ENCODE measurements at regions not wholly inside any gene's neighbourhood (a gene's known extent, or its start where the extent isn't known, plus 50 kb on each side); places are given as distances from the start of the nearest gene placed in this dataset.
"Not testable (repeated sequence)": the region's sequence is repeated elsewhere in the genome, so short reads cannot be mapped to it uniquely, and the experiment has no call there.

GRCh38 chr6:47180633-47181032 lies 129.1 kb downstream of the TNFRSF21 start:
- Mint-ChIP-seq H3K36me3 (no peaks in the 10 kb centered on the region), H3K27me3 (no peaks in the 10 kb centered on the region), H3K27ac (no peak overlapping the region), H3K4me1 (ENCODE audit: low read depth) (no peaks in the 10 kb centered on the region), H3K9me3 (no peaks in the 10 kb centered on the region), H3K4me3 (no peak overlapping the region)
- no peak for DNase-seq
- intact Hi-C loops (cut with micrococcal nuclease): no loop called here
- ChIA-PET CTCF (no interaction called here), POLR2A (no interaction called here)

DNA sequence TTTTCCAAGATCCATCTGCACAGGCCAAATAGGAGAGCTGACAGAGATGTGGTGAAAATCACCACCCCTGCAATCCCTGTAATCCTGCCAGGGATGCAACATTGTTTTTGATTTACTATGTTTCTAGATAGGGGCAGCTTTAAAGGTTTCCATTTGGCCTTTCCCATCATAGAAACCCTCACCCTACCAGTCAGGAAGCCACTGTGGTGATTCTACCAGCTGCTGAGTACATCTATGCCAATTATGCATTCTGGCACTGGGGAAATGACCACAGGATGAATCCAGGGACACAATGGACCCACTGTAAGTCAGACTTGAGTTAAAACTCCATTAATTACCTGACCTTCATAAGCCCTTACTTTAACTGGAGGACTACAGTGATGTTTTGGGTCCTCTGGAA lies 130.4 kb downstream of the TNFRSF21 start:
- CTCF ChIA-PET: no interaction called here
- no peak overlapping the region for H3K27ac Mint-ChIP-seq
- POLR2A ChIA-PET: no interaction called here
- no peaks in the 10 kb centered on the region for H3K9me3 Mint-ChIP-seq
- H3K4me3 Mint-ChIP-seq: no peak overlapping the region
- no peak for DNase-seq
- H3K36me3 Mint-ChIP-seq: no peaks in the 10 kb centered on the region
- intact Hi-C loops (cut with micrococcal nuclease): no loop called here
- H3K27me3 Mint-ChIP-seq: no peaks in the 10 kb centered on the region
- H3K4me1 Mint-ChIP-seq (ENCODE audit: low read depth): no peaks in the 10 kb centered on the region

DNA sequence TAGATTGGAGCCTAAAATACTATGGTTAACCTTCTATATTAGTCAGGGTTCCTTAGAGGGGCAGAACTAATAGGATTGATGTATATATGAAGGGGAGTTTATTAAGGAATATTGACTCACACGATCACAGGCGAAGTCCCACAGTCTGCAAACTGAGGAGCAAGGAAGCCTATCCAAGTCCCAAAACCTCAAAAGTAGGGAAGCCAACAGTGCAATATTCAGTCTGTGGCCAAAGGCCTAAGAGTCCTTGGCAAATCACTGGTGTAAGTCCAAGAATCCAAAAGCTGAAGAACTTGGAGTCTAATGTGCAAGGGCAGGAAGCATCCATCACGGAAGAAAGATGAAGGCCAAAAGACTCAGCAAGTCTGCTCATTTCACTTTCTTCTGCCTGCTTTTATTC lies 133.5 kb upstream of the ADGRF1 start:
- ChIA-PET CTCF (no interaction called here), POLR2A (no interaction called here)
- Mint-ChIP-seq H3K4me1 (ENCODE audit: low read depth) (no peaks in the 10 kb centered on the region), H3K9me3 (no peaks in the 10 kb centered on the region), H3K27ac (no peak overlapping the region), H3K4me3 (no peak overlapping the region), H3K36me3 (no peaks in the 10 kb centered on the region), H3K27me3 (no peaks in the 10 kb centered on the region)
- intact Hi-C loops (cut with micrococcal nuclease): no loop called here
- DNase-seq: no peak

DNA sequence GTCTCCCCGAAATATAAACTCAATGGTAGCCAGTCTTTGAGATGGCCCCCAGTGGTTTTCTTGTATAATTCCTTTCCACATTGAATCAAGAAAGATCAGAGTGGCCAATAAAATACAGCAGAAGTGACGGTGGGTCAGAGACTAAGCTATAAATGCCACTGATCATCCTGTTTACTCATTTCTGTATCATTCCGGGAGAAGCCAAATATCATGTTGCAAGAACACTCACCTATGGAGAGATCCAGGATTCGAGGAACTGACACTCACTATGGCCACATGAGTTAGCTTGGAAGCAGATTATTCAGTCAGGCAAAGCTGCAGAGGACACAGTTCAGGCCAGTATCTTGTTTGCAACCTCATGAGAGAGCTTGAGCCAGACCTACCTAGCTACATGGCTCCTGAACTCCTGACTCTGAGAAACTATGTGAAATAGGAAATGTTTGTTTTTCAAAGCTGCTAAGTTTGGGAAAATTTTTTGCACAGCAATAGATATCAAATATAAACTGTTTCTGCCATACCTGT lies 132.4 kb upstream of the ADGRF1 start:
- DNase-seq: no peak
- Mint-ChIP-seq H3K36me3 (no peaks in the 10 kb centered on the region), H3K27ac (no peak overlapping the region), H3K9me3 (no peaks in the 10 kb centered on the region), H3K27me3 (no peaks in the 10 kb centered on the region), H3K4me1 (ENCODE audit: low read depth) (no peaks in the 10 kb centered on the region), H3K4me3 (no peak overlapping the region)
- intact Hi-C loops (cut with micrococcal nuclease): no loop called here
- CTCF ChIA-PET: no interaction called here
- POLR2A ChIA-PET: no interaction called here

- H3K27ac Mint-ChIP-seq; H3K27me3 Mint-ChIP-seq; POLR2A ChIA-PET; DNase-seq; intact Hi-C loops (cut with micrococcal nuclease); H3K9me3 Mint-ChIP-seq; H3K4me1 Mint-ChIP-seq (ENCODE audit: low read depth); H3K36me3 Mint-ChIP-seq; CTCF ChIA-PET; H3K4me3 Mint-ChIP-seq: not testable (repeated sequence)
Observed at GRCh38 chr6:47174063-47174462, 131.9 kb upstream of the ADGRF1 start.

DNA sequence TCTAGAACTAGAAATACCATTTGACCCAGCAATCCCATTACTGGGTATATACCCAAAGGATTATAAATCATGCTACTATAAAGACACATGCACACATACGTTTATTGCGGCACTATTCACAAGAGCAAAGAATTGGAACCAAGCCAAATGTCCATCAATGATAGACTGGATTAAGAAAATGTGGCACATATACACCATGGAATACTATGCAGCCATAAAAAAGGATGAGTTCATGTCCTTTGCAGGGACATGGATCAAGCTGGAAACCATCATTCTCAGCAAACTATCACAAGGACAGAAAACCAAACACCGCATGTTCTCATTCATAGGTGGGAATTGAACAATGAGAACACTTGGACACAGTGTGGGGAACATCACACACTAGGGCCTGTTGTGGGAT lies 131.0 kb upstream of the ADGRF1 start:
- H3K27ac Mint-ChIP-seq; H3K36me3 Mint-ChIP-seq; POLR2A ChIA-PET; H3K27me3 Mint-ChIP-seq; DNase-seq; H3K9me3 Mint-ChIP-seq; H3K4me1 Mint-ChIP-seq (ENCODE audit: low read depth); H3K4me3 Mint-ChIP-seq; CTCF ChIA-PET; intact Hi-C loops (cut with micrococcal nuclease): not testable (repeated sequence)

GRCh38 chr6:47170617-47170947 lies 128.4 kb upstream of the ADGRF1 start:
- no peaks in the 10 kb centered on the region for H3K9me3 Mint-ChIP-seq
- no peaks in the 10 kb centered on the region for H3K27me3 Mint-ChIP-seq
- ChIA-PET CTCF (no interaction called here), POLR2A (no interaction called here)
- H3K4me3 Mint-ChIP-seq: no peak overlapping the region
- H3K27ac Mint-ChIP-seq: no peak overlapping the region
- intact Hi-C loops (cut with micrococcal nuclease): no loop called here
- no peaks in the 10 kb centered on the region for H3K4me1 Mint-ChIP-seq (ENCODE audit: low read depth)
- DNase-seq: no peak
- H3K36me3 Mint-ChIP-seq: no peaks in the 10 kb centered on the region

GRCh38 chr6:47169785-47170616 lies 127.9 kb upstream of the ADGRF1 start:
- no peaks in the 10 kb centered on the region for H3K27me3 Mint-ChIP-seq
- H3K9me3 Mint-ChIP-seq: no peaks in the 10 kb centered on the region
- CTCF ChIA-PET: no interaction called here
- intact Hi-C loops (cut with micrococcal nuclease): no loop called here
- H3K4me3 Mint-ChIP-seq: no peak overlapping the region
- no peaks in the 10 kb centered on the region for H3K36me3 Mint-ChIP-seq
- no peak overlapping the region for H3K27ac Mint-ChIP-seq
- no peak for DNase-seq
- H3K4me1 Mint-ChIP-seq (ENCODE audit: low read depth): no peaks in the 10 kb centered on the region
- POLR2A ChIA-PET: no interaction called here

DNA sequence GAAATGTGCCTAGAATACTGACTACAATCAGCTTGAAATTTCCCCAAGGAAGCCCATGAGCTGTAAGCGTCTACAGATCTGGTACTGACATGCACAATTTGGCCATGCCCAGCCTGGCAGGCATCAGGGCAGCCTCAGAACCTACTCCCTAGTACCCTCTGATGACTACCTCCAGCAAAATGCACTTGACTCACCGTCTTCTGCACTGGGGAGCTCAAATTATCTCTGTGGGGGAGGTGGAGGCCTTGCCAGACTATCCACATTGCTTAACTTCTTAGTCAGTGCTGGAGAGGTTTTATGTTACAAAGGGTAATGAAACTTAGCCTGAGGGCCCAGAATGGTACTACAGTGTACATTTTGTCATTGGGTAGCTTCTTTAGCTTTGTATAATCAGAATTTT lies 126.0 kb upstream of the ADGRF1 start:
- ChIA-PET CTCF (no interaction called here), POLR2A (no interaction called here)
- Mint-ChIP-seq H3K9me3 (no peaks in the 10 kb centered on the region), H3K4me1 (ENCODE audit: low read depth) (no peaks in the 10 kb centered on the region), H3K27me3 (no peaks in the 10 kb centered on the region), H3K27ac (no peak overlapping the region), H3K4me3 (no peak overlapping the region), H3K36me3 (no peaks in the 10 kb centered on the region)
- DNase-seq: no peak
- intact Hi-C loops (cut with micrococcal nuclease): no loop called here

DNA sequence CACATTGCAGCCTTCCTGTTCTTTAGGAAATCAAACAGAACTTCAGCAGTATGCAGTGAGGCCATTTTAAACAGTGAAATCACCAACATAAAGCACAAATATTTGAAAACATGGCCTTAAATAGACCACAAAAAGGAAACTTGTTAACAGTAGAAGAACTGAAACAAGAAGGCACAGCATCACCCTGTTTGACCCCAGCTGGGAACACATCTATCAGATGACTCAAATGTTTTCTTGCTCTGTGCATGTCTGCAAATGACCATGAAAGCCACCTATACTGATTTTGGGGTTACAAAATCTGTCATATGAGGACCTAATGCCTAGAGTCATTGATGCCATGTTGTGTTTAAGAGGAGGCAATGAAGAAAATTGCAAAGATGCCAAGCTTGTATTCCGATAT lies 123.8 kb upstream of the ADGRF1 start:
- intact Hi-C loops (cut with micrococcal nuclease): no loop called here
- H3K27me3 Mint-ChIP-seq: no peaks in the 10 kb centered on the region
- H3K27ac Mint-ChIP-seq: no peak overlapping the region
- ChIA-PET POLR2A (no interaction called here), CTCF (no interaction called here)
- H3K9me3 Mint-ChIP-seq: no peaks in the 10 kb centered on the region
- H3K4me1 Mint-ChIP-seq (ENCODE audit: low read depth): no peaks in the 10 kb centered on the region
- no peak overlapping the region for H3K4me3 Mint-ChIP-seq
- no peaks in the 10 kb centered on the region for H3K36me3 Mint-ChIP-seq
- no peak for DNase-seq

DNA sequence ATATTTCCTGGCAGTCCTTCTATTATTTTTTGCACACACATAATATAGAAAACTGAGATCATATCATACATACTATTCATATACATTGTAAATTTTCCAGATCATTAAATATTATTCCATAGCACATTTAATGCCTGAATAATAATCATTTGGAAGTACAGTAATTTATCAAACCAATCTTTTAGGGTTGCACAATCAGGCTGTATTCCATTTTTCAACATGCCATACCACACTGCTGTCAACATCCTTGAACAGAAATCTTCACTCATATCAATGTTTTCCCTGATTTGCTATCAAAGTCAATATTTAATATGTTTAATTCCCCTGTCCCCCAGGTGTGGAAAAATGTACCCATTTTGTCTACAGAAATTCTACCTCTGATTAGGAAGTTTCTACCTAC lies 122.7 kb upstream of the ADGRF1 start:
- Mint-ChIP-seq H3K27ac (no peak overlapping the region), H3K4me3 (no peak overlapping the region), H3K27me3 (no peaks in the 10 kb centered on the region), H3K4me1 (ENCODE audit: low read depth) (no peaks in the 10 kb centered on the region), H3K9me3 (no peaks in the 10 kb centered on the region), H3K36me3 (no peaks in the 10 kb centered on the region)
- no peak for DNase-seq
- CTCF ChIA-PET: no interaction called here
- POLR2A ChIA-PET: no interaction called here
- intact Hi-C loops (cut with micrococcal nuclease): no loop called here

GRCh38 chr6:47163536-47163935 lies 121.4 kb upstream of the ADGRF1 start:
- intact Hi-C loops (cut with micrococcal nuclease): no loop called here
- H3K9me3 Mint-ChIP-seq: no peaks in the 10 kb centered on the region
- ChIA-PET POLR2A (no interaction called here), CTCF (no interaction called here)
- no peak overlapping the region for H3K27ac Mint-ChIP-seq
- H3K36me3 Mint-ChIP-seq: no peaks in the 10 kb centered on the region
- DNase-seq: no peak
- no peak overlapping the region for H3K4me3 Mint-ChIP-seq
- no peaks in the 10 kb centered on the region for H3K4me1 Mint-ChIP-seq (ENCODE audit: low read depth)
- no peaks in the 10 kb centered on the region for H3K27me3 Mint-ChIP-seq

DNA sequence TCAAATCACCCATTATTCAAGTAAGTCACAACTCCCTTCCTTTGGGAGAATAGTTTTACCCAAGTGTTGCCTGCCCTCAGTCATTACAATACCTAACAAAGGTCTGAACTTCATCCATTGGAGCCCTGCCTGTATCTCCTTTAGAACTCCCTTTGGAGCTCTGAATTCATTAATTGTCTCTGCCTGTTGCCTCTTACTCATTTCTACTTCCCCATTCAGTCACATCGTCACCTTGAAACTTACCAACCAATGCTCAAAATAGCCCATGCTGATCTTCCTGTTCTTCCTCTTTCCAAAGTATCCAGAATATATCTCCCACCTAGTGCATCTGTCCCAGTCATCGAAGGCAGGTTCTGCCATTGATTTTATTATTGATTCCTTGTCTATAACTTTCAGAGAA lies 120.7 kb upstream of the ADGRF1 start:
- ChIA-PET CTCF (no interaction called here), POLR2A (no interaction called here)
- intact Hi-C loops (cut with micrococcal nuclease): no loop called here
- Mint-ChIP-seq H3K9me3 (no peaks in the 10 kb centered on the region), H3K4me1 (ENCODE audit: low read depth) (no peaks in the 10 kb centered on the region), H3K4me3 (no peak overlapping the region), H3K27me3 (no peaks in the 10 kb centered on the region), H3K36me3 (no peaks in the 10 kb centered on the region), H3K27ac (no peak overlapping the region)
- no peak for DNase-seq
